GM13977 (cell line): ENCODE measurements at regions not wholly inside any gene's neighbourhood (a gene's known extent, or its start where the extent isn't known, plus 50 kb on each side); places are given as distances from the start of the nearest gene placed in this dataset.
"Not testable (repeated sequence)": the region's sequence is repeated elsewhere in the genome, so short reads cannot be mapped to it uniquely, and the experiment has no call there.

Experiments used
- DNase-seq: peaks from one replicate; pipeline ENCODE4 v3.0.0; 2012; ENCODE audit warnings: low spot score
- in situ Hi-C: fragments of 300-500 bp; cut with MboI; formaldehyde crosslinking; loops from one replicate; pipeline ENCODE4 v1.12.0; 2022; ENCODE audit warnings: low sequenced_read_pairs, low pct_unique_long_range_greater_than_20kb, mixed read lengths, inconsistent platforms; ENCODE audit not compliant: unreplicated experiment
- TF ChIP-seq, protein P1 (sequence below): IDR thresholded peaks from 2 replicates; pipeline ENCODE4 v1.5.1; 2012; ENCODE audit warnings: mild to moderate bottlenecking, control low read depth; ENCODE audit not compliant: insufficient read depth; ENCODE audit errors: extremely low read depth, missing control alignments

DNA sequence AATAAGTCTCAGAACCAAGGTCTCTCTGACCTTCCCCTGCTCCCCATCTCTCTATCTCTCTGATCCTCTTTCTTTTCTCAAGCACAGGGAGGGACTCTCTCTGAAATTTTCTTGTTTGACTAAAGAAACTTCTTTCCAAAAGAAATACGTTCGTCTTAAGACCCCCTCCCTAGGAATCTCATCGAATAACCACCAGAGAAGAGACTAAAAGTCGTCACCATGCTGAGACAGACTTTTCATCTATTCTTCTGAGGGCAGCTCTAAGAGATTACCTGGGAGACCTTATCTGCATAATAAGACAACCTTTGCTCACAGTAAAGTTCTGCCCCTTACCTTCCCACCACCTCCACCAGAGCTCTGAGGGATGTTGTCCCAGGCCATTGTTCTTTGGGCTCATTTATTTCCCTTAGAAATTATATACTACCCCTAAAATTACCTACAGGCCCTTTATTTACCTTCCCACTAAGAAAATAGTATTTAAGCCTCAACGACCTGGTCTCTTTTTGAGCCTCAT, 133.7 kb upstream of the EEF2KMT start:
- in situ Hi-C loops = loop anchor here (25.0 kb wide), 1 partner anchor 381 kb away; no protein-coding TSS in a partner anchor
- TF ChIP-seq, protein P1, sequence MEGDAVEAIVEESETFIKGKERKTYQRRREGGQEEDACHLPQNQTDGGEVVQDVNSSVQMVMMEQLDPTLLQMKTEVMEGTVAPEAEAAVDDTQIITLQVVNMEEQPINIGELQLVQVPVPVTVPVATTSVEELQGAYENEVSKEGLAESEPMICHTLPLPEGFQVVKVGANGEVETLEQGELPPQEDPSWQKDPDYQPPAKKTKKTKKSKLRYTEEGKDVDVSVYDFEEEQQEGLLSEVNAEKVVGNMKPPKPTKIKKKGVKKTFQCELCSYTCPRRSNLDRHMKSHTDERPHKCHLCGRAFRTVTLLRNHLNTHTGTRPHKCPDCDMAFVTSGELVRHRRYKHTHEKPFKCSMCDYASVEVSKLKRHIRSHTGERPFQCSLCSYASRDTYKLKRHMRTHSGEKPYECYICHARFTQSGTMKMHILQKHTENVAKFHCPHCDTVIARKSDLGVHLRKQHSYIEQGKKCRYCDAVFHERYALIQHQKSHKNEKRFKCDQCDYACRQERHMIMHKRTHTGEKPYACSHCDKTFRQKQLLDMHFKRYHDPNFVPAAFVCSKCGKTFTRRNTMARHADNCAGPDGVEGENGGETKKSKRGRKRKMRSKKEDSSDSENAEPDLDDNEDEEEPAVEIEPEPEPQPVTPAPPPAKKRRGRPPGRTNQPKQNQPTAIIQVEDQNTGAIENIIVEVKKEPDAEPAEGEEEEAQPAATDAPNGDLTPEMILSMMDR = no peak
- DNase-seq = no peak

DNA sequence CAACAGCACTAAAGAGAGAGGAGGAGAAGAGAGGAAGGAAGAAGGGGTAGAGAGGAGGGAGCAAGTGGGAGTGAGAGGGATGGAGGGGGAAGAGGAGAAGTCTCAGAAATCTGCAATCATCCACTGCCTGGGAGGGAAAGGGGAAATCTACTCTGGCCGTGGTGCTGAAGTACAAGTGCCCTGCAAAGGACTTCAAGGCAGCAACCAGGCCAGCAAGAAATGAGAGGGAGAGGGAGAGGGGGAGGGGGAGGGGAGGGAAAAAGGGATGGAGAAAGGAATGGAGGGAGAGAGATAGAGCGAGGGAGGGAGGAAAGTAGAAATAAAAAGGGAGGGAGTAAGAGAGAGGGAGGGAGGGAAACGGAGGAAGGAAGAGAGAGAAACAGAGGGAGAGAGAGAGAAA, 130.8 kb upstream of the EEF2KMT start:
- no peak for DNase-seq
- in situ Hi-C loops = loop anchor here (25.0 kb wide), 1 partner anchor 384 kb away; no protein-coding TSS in a partner anchor
- TF ChIP-seq, protein P1 = no peak

DNA sequence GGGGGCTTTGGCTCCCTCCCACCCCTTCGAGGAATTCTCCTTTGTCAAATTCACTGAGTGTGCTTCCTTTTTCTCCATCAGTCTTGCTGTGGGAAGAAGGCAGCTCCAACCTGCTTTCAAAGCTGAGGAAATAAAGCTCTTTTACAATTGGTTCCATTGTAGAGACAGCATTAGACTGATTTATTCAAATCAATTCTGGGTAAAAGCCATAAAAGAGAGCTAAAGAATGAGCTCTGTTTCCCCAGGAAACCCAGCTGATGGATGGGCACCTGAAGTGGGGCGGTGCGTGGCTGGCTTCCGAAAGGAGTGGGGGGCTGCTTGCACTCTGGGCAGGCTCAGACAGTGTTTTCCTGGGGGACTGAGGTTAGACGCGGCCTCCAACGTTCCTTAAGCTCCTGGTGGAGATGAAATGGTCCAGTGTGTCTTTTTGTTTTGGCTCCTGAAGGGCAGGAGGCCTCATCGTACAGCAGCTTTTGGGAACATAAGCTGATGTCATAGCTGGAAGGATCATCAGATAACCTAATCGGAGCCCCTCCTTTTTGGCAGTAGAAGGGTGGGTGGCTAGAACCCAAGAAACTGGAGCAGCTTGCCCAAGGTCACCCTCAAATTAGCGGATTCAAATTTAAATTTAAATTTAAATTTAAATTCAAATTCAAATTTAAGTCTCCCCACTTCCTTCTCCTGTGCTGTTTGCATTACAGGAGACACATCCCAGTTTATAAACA, 128.5 kb upstream of the EEF2KMT start:
- TF ChIP-seq, protein P1 = no peak
- in situ Hi-C loops = loop anchor here (25.0 kb wide), 1 partner anchor 386 kb away; no protein-coding TSS in a partner anchor
- DNase-seq = no peak

DNA sequence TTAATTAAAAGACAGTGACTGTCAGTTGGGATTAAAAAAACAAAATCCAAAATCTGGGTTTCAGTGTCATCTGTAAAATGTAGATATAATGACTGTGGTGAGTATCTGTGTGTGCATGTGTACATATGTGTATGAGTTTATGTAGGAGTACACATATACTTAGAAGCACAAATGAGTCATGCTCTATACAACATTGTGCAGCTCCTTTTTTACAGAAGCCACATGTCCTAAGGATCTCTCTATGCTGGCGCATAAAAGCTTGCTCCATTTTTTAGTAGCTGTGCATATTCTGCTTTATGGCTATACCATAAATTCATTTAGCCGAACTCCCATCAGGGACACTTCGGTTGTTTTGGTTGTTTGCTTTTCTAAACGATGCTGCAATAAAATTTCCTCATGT, 125.2 kb upstream of the EEF2KMT start:
- in situ Hi-C loops = no loop called here
- TF ChIP-seq, protein P1 = no peak
- no peak for DNase-seq

DNA sequence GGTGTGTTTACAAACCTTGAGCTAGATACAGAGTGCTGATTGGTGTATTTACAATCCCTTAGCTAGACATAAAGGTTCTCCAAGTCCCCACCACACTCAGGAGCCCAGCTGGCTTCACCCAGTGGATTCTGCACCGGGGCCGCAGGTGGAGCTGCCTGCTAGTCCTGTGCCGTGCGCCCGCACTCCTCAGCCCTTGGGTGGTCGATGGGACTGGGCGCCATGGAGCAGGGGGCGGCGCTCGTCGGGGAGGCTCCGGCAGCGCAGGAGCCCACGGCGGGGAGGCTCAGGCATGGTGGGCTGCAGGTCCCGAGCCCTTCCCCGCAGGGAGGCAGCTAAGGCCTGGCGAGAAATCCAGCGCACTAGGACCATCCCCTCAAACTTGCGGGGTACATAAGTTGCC, 124.2 kb upstream of the EEF2KMT start:
- in situ Hi-C loops = not testable (repeated sequence)

DNA sequence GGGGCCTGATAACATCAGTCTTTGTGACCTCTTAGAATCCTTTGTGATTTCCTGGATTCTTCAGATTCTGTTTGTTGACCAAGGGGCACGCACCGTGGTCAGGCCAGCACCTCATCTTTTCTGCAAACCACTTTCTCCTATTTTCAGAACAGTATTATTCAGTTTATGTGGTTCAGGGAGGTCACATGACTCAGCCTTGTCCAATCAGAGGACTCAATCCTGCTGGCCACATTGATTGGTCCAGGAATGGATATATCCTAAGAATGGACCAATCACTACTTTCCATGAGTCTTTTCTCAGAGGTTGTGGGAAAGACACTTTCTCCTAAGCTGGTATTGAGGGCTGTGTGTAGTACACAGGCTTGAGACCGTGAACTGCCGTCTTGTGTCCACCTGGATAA, 123.1 kb upstream of the EEF2KMT start:
- no peak for DNase-seq
- in situ Hi-C loops = no loop called here
- TF ChIP-seq, protein P1 = no peak

More for the DNA sequence above, 124.2 kb upstream of the EEF2KMT start:
- DNase-seq = not testable (repeated sequence)

DNA sequence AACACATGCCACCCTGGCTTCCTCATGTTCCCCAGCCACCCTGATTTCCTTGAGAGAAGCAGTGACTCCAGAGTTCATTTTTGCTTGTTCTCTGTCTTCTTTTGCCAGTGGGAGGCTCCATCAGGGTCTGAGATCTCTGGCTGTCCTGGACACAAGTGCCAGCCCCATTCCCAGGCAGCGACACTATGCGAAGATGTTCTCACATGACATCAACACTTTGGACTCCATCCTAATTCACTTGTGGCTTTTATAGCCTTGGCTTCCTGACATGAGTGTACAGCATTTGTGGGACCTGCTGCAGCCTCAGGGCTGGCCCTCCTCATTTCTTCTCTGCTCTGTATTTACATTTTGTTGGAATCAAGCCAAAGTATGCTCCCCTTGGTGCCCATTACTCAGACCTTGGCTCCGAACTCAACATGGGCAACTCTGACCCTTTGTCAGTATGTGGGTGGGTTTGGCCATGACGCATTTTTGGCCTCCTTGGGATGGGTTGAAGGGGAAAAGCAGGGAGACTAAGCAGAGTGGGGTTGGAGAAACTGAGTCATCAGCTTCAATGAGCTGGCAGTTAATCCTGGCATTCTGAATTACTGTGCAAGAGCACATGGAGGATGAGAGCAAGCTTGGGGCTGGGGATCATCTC, 119.0 kb upstream of the EEF2KMT start:
- DNase-seq = no peak
- TF ChIP-seq, protein P1 = no peak
- in situ Hi-C loops = no loop called here
